SK-N-SH (cell line): ENCODE measurements at regions not wholly inside any gene's neighbourhood (a gene's known extent, or its start where the extent isn't known, plus 50 kb on each side); places are given as distances from the start of the nearest gene placed in this dataset.
"Not testable (repeated sequence)": the region's sequence is repeated elsewhere in the genome, so short reads cannot be mapped to it uniquely, and the experiment has no call there.

ENCODE experiments used
- CTCF ChIA-PET: fragments of 300-600, 350-600 bp; formaldehyde crosslinking; extraction: SDS; loops from one replicate; lab custom pipeline; 2021; lab: Yijun Ruan, JAX
- POLR2A ChIA-PET: fragments of 350-600 bp; sonication (Branson Sonifier 250); formaldehyde crosslinking; extraction: SDS; loops from one replicate; lab custom pipeline; 2020; ENCODE audit warnings: antibody characterized with exemption, inconsistent platforms; lab: Yijun Ruan, JAX
- DNase-seq: peaks from one replicate; pipeline ENCODE4 v3.0.0; 2012
- H2AFZ ChIP-seq: fragments of 200-600 bp; sonication (generic); 2 replicates; pipeline ENCODE4 v1.8.1; 2016; ENCODE audit warnings: antibody characterized with exemption, mild to moderate bottlenecking, low read depth
- H3F3A ChIP-seq: fragments of 200-600 bp; sonication (generic); replicated peaks from 2 replicates; pipeline ENCODE3; 2016; ENCODE audit warnings: antibody characterized with exemption, mild to moderate bottlenecking; ENCODE audit not compliant: insufficient read depth
- H3K27ac ChIP-seq, 2 experiments: fragments of 200-500 bp in 1 of 2; fragments of 200-600 bp in 1 of 2; sonication (Bioruptor generic) in 1 of 2; sonication (generic), shearing (Covaris generic) in 1 of 2; 2 replicates each; pipeline versions ENCODE4 v1.5.1 to v1.6.1; 2014 to 2016; ENCODE audit warnings: low read depth in 2 of 2, inconsistent platforms in 1 of 2, low read length in 1 of 2, mild to moderate bottlenecking in 1 of 2, mixed read lengths in 1 of 2
- H3K27me3 ChIP-seq: fragments of 200-600 bp; sonication (generic), shearing (Covaris generic); 2 replicates; pipeline ENCODE4 v1.6.1; 2016; ENCODE audit warnings: mixed run types; ENCODE audit not compliant: insufficient read depth
- H3K36me3 ChIP-seq, 2 experiments: fragments of 200-500 bp in 1 of 2; fragments of 200-600 bp in 1 of 2; sonication (Bioruptor generic) in 1 of 2; sonication (generic) in 1 of 2; replicated peaks in 1 of 2; 2 replicates each; pipeline versions ENCODE3 to v1.5.1; 2014 to 2016; ENCODE audit warnings: low read length in 1 of 2, mild to moderate bottlenecking in 1 of 2; ENCODE audit not compliant: insufficient read depth in 2 of 2, control insufficient read depth in 1 of 2
- H3K4me1 ChIP-seq, 2 experiments: fragments of 200-500 bp in 1 of 2; fragments of 200-600 bp in 1 of 2; sonication (Bioruptor generic) in 1 of 2; sonication (generic), shearing (Covaris generic) in 1 of 2; 2 replicates each; pipeline versions ENCODE4 v1.5.1 to v1.6.1; 2014 to 2016; ENCODE audit warnings: low read depth in 1 of 2, low read length in 1 of 2, mixed run types in 1 of 2; ENCODE audit not compliant: insufficient read depth in 2 of 2, control insufficient read depth in 1 of 2
- H3K4me2 ChIP-seq: fragments of 200-600 bp; sonication (generic), shearing (Covaris generic); 2 replicates; pipeline ENCODE4 v1.6.1; 2017; ENCODE audit warnings: mixed run types
- H3K4me3 ChIP-seq, 2 experiments: fragments of 200-500 bp in 1 of 2; fragments of 200-600 bp in 1 of 2; sonication (Bioruptor generic) in 1 of 2; sonication (generic), shearing (Covaris generic) in 1 of 2; 2 replicates each; pipeline versions ENCODE4 v1.5.1 to v1.8.1; 2014 to 2016; ENCODE audit warnings: low read depth in 2 of 2, inconsistent platforms in 1 of 2, low read length in 1 of 2, mild to moderate bottlenecking in 1 of 2, mixed read lengths in 1 of 2, moderate library complexity in 1 of 2
- H3K79me2 ChIP-seq: fragments of 200-600 bp; sonication (generic); 2 replicates; pipeline ENCODE4 v1.8.1; 2017; ENCODE audit warnings: mild to moderate bottlenecking; ENCODE audit not compliant: insufficient read depth
- H3K9ac ChIP-seq: fragments of 200-600 bp; sonication (generic); 2 replicates; pipeline ENCODE4 v1.6.1; 2017; ENCODE audit warnings: mixed run types
- H3K9me2 ChIP-seq: fragments of 200-600 bp; sonication (generic); 2 replicates; pipeline ENCODE4 v1.6.1; 2017; ENCODE audit warnings: mixed run types
- H3K9me3 ChIP-seq: fragments of 200-600 bp; sonication (generic); 2 replicates; pipeline ENCODE4 v1.6.1; 2017; ENCODE audit warnings: mixed run types, mild to moderate bottlenecking, moderate library complexity
- H4K20me1 ChIP-seq: fragments of 200-600 bp; sonication (generic); 2 replicates; pipeline ENCODE4 v1.6.1; 2017; ENCODE audit warnings: mild to moderate bottlenecking, mixed run types; ENCODE audit not compliant: insufficient read depth
- FOSL2 ChIP-seq: IDR thresholded peaks from 2 replicates; pipeline ENCODE4 v1.4.0; 2012; ENCODE audit warnings: low read depth, mild to moderate bottlenecking, moderate library complexity, borderline replicate concordance
- GABPA ChIP-seq: IDR thresholded peaks from 2 replicates; pipeline ENCODE4 v1.4.0; 2012; ENCODE audit warnings: low read depth, mild to moderate bottlenecking
- MEF2A ChIP-seq: IDR thresholded peaks from 2 replicates; pipeline ENCODE4 v1.4.0; 2012; ENCODE audit warnings: low read depth, borderline replicate concordance
- NFIC ChIP-seq: IDR thresholded peaks from 2 replicates; pipeline ENCODE4 v1.4.0; 2012; ENCODE audit warnings: borderline replicate concordance
- NRF1 ChIP-seq: IDR thresholded peaks from 2 replicates; pipeline ENCODE4 v1.6.1; 2012; ENCODE audit warnings: low read depth, mild to moderate bottlenecking, low read length
- PBX3 ChIP-seq: IDR thresholded peaks from 2 replicates; pipeline ENCODE4; 2012
- RAD21 ChIP-seq: IDR thresholded peaks from 2 replicates; pipeline ENCODE4 v1.6.1; 2012; ENCODE audit warnings: mild to moderate bottlenecking, low read length
- RCOR1 ChIP-seq: fragments of 150-350 bp; IDR thresholded peaks from 2 replicates; pipeline ENCODE4 v1.6.1; 2017; ENCODE audit warnings: antibody characterized with exemption, low read length
- REST ChIP-seq: IDR thresholded peaks from 2 replicates; pipeline ENCODE4 v1.6.1; 2012; ENCODE audit warnings: mild to moderate bottlenecking, low read depth, low read length, moderate library complexity
- SMC3 ChIP-seq: IDR thresholded peaks from 2 replicates; pipeline ENCODE4 v1.6.1; 2012; ENCODE audit warnings: low read depth, low read length, improper control_type of control experiment
- TCF12 ChIP-seq: IDR thresholded peaks from 2 replicates; pipeline ENCODE4 v1.4.0; 2012
- TEAD4 ChIP-seq: IDR thresholded peaks from 2 replicates; pipeline ENCODE4 v1.4.0; 2012; ENCODE audit warnings: mild to moderate bottlenecking, borderline replicate concordance; ENCODE audit not compliant: insufficient read depth
- USF1 ChIP-seq: IDR thresholded peaks from 2 replicates; pipeline ENCODE4 v1.4.0; 2012; ENCODE audit warnings: low read depth, borderline replicate concordance
- YY1 ChIP-seq: IDR thresholded peaks from 2 replicates; pipeline ENCODE4 v1.4.0; 2012; ENCODE audit warnings: low read depth, mild to moderate bottlenecking
- WGBS: methylation state at CpG from one replicate; pipeline ENCODE4 v1.1.6; 2017; ENCODE audit warnings: low lambda C conversion rate; 5-methylcytosine and 5-hydroxymethylcytosine counted together

- Histone ChIP-seq H3K27me3 (no peaks in the 10 kb centered on the region), H3K9ac (no peak overlapping the region), H3K4me3 (no peak overlapping the region), H3K9me3 (no peaks in the 10 kb centered on the region), H3K4me2 (no peak overlapping the region), H3K27ac (no peak overlapping the region), H3K79me2 (no peaks in the 10 kb centered on the region)
- CTCF ChIA-PET: interaction anchor here (0.6 kb wide), 1 partner anchor 116 kb away, joined by 3 read pairs; no protein-coding TSS in a partner anchor
- TF ChIP-seq PBX3 (no peak), FOSL2 (no peak), RAD21 (no peak), GABPA (no peak), USF1 (no peak), NFIC (no peak), MEF2A (no peak)
- TF ChIP-seq, all 33 proteins: peak for 0
- no peaks in the 10 kb centered on the region for H3K4me1 ChIP-seq
- no peak overlapping the region for H2AFZ ChIP-seq
- no peak for DNase-seq
- H3F3A ChIP-seq: no peaks in the 10 kb centered on the region
- POLR2A ChIA-PET: no interaction called here
- H3K9me2 ChIP-seq: no peaks in the 10 kb centered on the region
- 47% methylated on average over 11 of the region's 11 CpGs for WGBS
- no peaks in the 10 kb centered on the region for H4K20me1 ChIP-seq
- no peaks in the 10 kb centered on the region for H3K36me3 ChIP-seq
Measured at GRCh38 chr10:62934258-62934657, 118.1 kb upstream of the EGR2 start.

- H4K20me1 ChIP-seq, H2AFZ ChIP-seq, H3K4me1 ChIP-seq, CTCF ChIA-PET, H3K4me3 ChIP-seq, H3K9me3 ChIP-seq, POLR2A ChIA-PET, H3K4me2 ChIP-seq, H3K9me2 ChIP-seq, H3F3A ChIP-seq, DNase-seq, H3K79me2 ChIP-seq, H3K36me3 ChIP-seq, H3K9ac ChIP-seq, H3K27ac ChIP-seq, H3K27me3 ChIP-seq: not testable (repeated sequence)
- 77% methylated on average over 10 of the region's 24 CpGs for WGBS
Measured at GRCh38 chr10:62928763-62929162, 112.6 kb upstream of the EGR2 start.

GRCh38 chr10:62926407-62926806, 110.2 kb upstream of the EGR2 start:
- H3K9ac ChIP-seq: no peak overlapping the region
- no peak for DNase-seq
- POLR2A ChIA-PET: no interaction called here
- no peaks in the 10 kb centered on the region for H3K27me3 ChIP-seq
- no peak overlapping the region for H3K4me3 ChIP-seq
- H3K4me2 ChIP-seq: no peak overlapping the region
- no peak overlapping the region for H2AFZ ChIP-seq
- TF ChIP-seq REST (no peak), YY1 (no peak), NRF1 (no peak), RCOR1 (no peak), SMC3 (no peak), TEAD4 (no peak), TCF12 (no peak)
- no peak overlapping the region for H3K27ac ChIP-seq
- no peaks in the 10 kb centered on the region for H3F3A ChIP-seq
- no peaks in the 10 kb centered on the region for H3K36me3 ChIP-seq
- CTCF ChIA-PET: interaction anchor here (0.8 to 1.6 kb wide), 4 partner anchors 10 to 231 kb away, joined by 3 to 4 read pairs (median 4); no protein-coding TSS in a partner anchor
- no peaks in the 10 kb centered on the region for H3K9me3 ChIP-seq
- no peaks in the 10 kb centered on the region for H3K9me2 ChIP-seq
- H3K79me2 ChIP-seq: no peaks in the 10 kb centered on the region
- H3K4me1 ChIP-seq: no peaks in the 10 kb centered on the region
- H4K20me1 ChIP-seq: no peaks in the 10 kb centered on the region
- WGBS: 54% methylated on average over 1 of the region's 1 CpG
